Suprapubic skin (tissue), 4 donors: ENCODE measurements at regions not wholly inside any gene's neighbourhood (a gene's known extent, or its start where the extent isn't known, plus 50 kb on each side); places are given as distances from the start of the nearest gene placed in this dataset.

Experiments
- CTCF ChIP-seq, 2 donors: fragments of 200-600 bp in 1 of 2; fragments of 450-650 bp in 1 of 2; sonication (generic) in 1 of 2; IDR thresholded peaks; one replicate each; pipeline ENCODE4 v1.5.1; 2016 to 2019; ENCODE audit warnings: antibody characterized with exemption in 2 of 2, mild to moderate bottlenecking in 1 of 2, moderate library complexity in 1 of 2
- EP300 ChIP-seq: sonication (generic); formaldehyde crosslinking; IDR thresholded peaks from one replicate; pipeline ENCODE4 v1.6.1; 2017; ENCODE audit warnings: antibody characterized with exemption
- POLR2A ChIP-seq, 2 donors: fragments of 450-650 bp; IDR thresholded peaks; one replicate each; pipeline ENCODE4 v1.6.1; 2017; ENCODE audit warnings: antibody characterized with exemption in 2 of 2, mild to moderate bottlenecking in 2 of 2, moderate library complexity in 2 of 2
- POLR2AphosphoS5 ChIP-seq, 3 donors: sonication (generic); formaldehyde crosslinking; IDR thresholded peaks; one replicate each; pipeline ENCODE4 v1.6.1; 2017; ENCODE audit warnings: antibody characterized with exemption in 3 of 3

DNA sequence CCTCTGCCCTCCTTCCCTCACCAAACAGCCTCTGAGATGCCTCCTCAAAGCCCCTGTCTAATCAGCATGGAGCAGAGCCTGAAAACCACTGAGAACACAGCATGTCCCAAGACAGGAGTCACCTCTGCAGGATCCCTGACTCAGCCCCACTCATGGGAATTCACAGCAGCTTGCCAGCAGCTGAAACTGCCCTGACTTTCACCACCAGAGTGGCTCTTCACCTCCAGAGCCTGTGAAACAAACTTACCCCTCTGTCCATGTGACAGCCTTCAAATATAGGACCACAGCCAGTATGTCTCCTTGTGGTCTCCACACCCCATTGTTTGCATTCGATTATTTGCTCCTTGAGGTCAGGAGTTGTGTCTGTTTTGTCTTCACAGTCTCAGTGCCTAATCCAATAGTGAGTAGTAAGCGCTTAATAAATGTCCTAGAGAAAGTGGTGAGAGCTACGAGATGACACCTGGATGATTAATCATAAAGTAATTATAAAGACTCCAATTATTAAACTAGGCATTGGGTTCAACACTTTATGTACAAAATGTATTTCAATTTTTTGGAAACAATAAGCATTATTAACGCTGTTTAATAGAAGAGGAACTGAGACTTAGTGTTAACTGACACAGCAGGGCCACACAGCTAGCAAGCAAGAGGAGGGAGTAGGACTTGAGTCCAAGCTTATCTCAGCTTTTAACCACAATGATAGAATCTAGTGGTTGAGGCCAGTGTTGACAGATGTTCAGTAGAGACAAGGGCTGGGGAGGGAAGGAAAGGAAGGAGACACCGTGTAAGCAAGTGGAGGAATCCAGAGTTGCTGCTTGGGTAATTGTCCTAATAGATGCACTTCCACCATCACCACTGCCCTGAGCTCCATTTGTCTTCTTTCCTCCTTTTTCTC is 358.7 kb upstream of the TNP1 start:
- TF ChIP-seq POLR2AphosphoS5 (IDR thresholded peaks at IDR 0.05) (no peak), CTCF (IDR thresholded peaks at IDR 0.05) (no peak), EP300 (no peak), POLR2A (IDR thresholded peaks at IDR 0.05) (no peak)
